A673 (cell line): ENCODE measurements at regions not wholly inside any gene's neighbourhood (a gene's known extent, or its start where the extent isn't known, plus 50 kb on each side); places are given as distances from the start of the nearest gene placed in this dataset.

Source experiments
- BruUV-seq: library from RNA; stranded (reverse); fragments of 400-500 nt; replicated peaks from 2 replicates; lab custom pipeline; 2021; lab: Mats Ljungman, UMichigan
- CTCF ChIA-PET: fragments of 300-600 bp; sonication (Branson Sonifier 250); formaldehyde crosslinking; loops from one replicate; lab custom pipeline; 2022; ENCODE audit warnings: antibody characterized with exemption; lab: Charles Lee
- POLR2A ChIA-PET: fragments of 300-600 bp; sonication (Branson Sonifier 250); formaldehyde crosslinking; loops from one replicate; lab custom pipeline; 2022; ENCODE audit warnings: antibody characterized with exemption; ENCODE audit not compliant: low non-redundant PET; lab: Charles Lee
- DNase-seq: peaks from one replicate; pipeline ENCODE4 v3.0.0-alpha.2; 2015; ENCODE audit warnings: low spot score
- H3K27ac ChIP-seq: fragments of 200-600 bp; sonication (generic); 2 replicates; pipeline ENCODE4 v1.5.1; 2016; ENCODE audit warnings: mixed run types, low read depth, mild to moderate bottlenecking, mixed read lengths, antibody characterized with exemption, low read length; ENCODE audit not compliant: poor library complexity, severe bottlenecking
- H3K27me3 ChIP-seq: fragments of 200-600 bp; sonication (generic); replicated peaks from 2 replicates; pipeline ENCODE4 v1.6.1; 2017; ENCODE audit warnings: mixed run types, low read depth, mild to moderate bottlenecking, mixed read lengths, antibody characterized with exemption, low read length; ENCODE audit not compliant: insufficient read depth, poor library complexity
- H3K36me3 ChIP-seq: fragments of 200-600 bp; sonication (generic); 2 replicates; pipeline ENCODE4 v1.6.1; 2016; ENCODE audit warnings: mixed run types, mild to moderate bottlenecking, mixed read lengths, antibody characterized with exemption, low read length; ENCODE audit not compliant: insufficient read depth, poor library complexity, severe bottlenecking
- H3K4me1 ChIP-seq: fragments of 200-600 bp; sonication (generic); 2 replicates; pipeline ENCODE4 v1.6.1; 2017; ENCODE audit warnings: mixed run types, mild to moderate bottlenecking, mixed read lengths, antibody characterized with exemption, low read length; ENCODE audit not compliant: insufficient read depth, poor library complexity, severe bottlenecking
- H3K4me3 ChIP-seq: fragments of 200-600 bp; sonication (generic); 2 replicates; pipeline ENCODE4 v1.5.1; 2016; ENCODE audit warnings: low read depth, mixed run types, mild to moderate bottlenecking, mixed read lengths, low read length; ENCODE audit not compliant: poor library complexity, severe bottlenecking
- H3K9me3 ChIP-seq: fragments of 200-600 bp; sonication (generic); 2 replicates; pipeline ENCODE4 v1.6.1; 2016; ENCODE audit warnings: mixed run types, low read depth, mild to moderate bottlenecking, mixed read lengths, antibody characterized with exemption, low read length; ENCODE audit not compliant: poor library complexity, severe bottlenecking
- EZH2 ChIP-seq: fragments of 200-600 bp; sonication (generic); IDR thresholded peaks from 2 replicates; pipeline ENCODE4 v1.6.1; 2017; ENCODE audit warnings: borderline replicate concordance, low read depth, mild to moderate bottlenecking, mixed read lengths, antibody characterized with exemption, low read length; ENCODE audit not compliant: poor library complexity, severe bottlenecking
- intact Hi-C: fragments of 100-400 bp; cut with micrococcal nuclease; formaldehyde crosslinking; loops from one replicate; pipeline ENCODE4 v1.10.0; 2022; ENCODE audit not compliant: unreplicated experiment
- TF ChIP-seq, protein P1 (sequence below): fragments of 300-800, 200-600 bp; sonication (generic); conservative IDR thresholded peaks from 2 replicates; pipeline ENCODE4 v1.5.1; 2017; ENCODE audit warnings: low read depth, mild to moderate bottlenecking, antibody characterized with exemption, low read length, moderate library complexity, mixed read lengths

DNA sequence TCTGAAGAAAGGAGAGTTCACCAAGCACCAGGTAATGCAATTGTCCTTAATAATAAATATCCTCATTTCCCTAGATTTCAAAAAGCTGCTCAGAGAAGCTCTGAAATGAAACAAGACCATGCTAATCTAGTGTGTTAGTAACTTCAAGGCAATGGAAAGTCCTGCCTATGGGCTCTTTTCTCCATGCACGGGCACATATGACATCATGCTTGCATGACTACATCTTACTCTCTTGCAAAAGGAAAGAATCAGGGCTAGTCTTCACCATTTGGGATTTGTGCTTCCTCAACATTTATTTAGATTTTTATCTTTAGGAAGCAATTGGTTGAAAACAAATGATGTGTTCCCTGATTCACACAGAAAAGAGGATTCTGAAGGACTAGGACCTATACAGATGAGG, 204.0 kb upstream of the POU3F3 start:
- no peaks in the 10 kb centered on the region for H3K36me3 ChIP-seq
- H3K4me1 ChIP-seq: no peaks in the 10 kb centered on the region
- BruUV-seq: no TSS peak
- ChIA-PET CTCF (no interaction called here), POLR2A (no interaction called here)
- no peak for DNase-seq
- no peak overlapping the region for H3K4me3 ChIP-seq
- H3K27me3 ChIP-seq: no peaks in the 10 kb centered on the region
- no peak overlapping the region for H3K27ac ChIP-seq
- intact Hi-C loops: no loop called here
- no peaks in the 10 kb centered on the region for H3K9me3 ChIP-seq
- TF ChIP-seq EZH2: no peak
- TF ChIP-seq, protein P1, sequence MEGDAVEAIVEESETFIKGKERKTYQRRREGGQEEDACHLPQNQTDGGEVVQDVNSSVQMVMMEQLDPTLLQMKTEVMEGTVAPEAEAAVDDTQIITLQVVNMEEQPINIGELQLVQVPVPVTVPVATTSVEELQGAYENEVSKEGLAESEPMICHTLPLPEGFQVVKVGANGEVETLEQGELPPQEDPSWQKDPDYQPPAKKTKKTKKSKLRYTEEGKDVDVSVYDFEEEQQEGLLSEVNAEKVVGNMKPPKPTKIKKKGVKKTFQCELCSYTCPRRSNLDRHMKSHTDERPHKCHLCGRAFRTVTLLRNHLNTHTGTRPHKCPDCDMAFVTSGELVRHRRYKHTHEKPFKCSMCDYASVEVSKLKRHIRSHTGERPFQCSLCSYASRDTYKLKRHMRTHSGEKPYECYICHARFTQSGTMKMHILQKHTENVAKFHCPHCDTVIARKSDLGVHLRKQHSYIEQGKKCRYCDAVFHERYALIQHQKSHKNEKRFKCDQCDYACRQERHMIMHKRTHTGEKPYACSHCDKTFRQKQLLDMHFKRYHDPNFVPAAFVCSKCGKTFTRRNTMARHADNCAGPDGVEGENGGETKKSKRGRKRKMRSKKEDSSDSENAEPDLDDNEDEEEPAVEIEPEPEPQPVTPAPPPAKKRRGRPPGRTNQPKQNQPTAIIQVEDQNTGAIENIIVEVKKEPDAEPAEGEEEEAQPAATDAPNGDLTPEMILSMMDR: no peak

DNA sequence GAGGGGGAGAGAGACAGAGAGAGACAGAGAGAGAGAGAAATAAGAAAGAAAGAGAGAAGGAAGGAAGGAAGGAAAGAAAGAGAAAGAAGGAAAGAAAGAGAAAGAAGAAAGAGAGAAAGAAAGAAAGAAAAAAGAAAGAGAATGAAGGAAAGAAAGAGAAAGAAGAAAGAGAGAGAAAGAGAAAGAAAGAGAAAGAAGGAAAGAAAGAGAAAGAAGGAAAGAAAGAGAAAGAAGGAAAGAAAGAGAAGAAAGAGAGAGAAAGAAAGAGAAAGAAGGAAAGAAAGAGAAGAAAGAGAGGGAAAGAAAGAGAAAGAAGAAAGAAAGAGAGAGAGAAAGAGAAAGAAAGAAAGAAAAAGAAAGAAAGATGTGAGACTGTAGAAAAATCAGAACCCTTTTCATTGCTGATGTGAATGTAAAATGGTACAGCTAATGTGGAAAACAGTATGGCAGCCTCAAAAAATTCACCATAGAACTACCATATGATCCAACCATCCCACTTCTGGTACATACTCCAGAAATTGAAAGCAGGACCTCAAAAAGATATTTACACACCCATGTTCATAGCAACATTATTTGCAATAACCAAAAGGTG, 203.4 kb upstream of the POU3F3 start:
- BruUV-seq: no TSS peak
- no peak overlapping the region for H3K4me3 ChIP-seq
- ChIA-PET POLR2A (no interaction called here), CTCF (no interaction called here)
- H3K9me3 ChIP-seq: no peaks in the 10 kb centered on the region
- intact Hi-C loops: no loop called here
- TF ChIP-seq, protein P1: no peak
- TF ChIP-seq EZH2: no peak
- H3K4me1 ChIP-seq: no peaks in the 10 kb centered on the region
- H3K36me3 ChIP-seq: no peaks in the 10 kb centered on the region
- no peak overlapping the region for H3K27ac ChIP-seq
- no peak for DNase-seq
- no peaks in the 10 kb centered on the region for H3K27me3 ChIP-seq

DNA sequence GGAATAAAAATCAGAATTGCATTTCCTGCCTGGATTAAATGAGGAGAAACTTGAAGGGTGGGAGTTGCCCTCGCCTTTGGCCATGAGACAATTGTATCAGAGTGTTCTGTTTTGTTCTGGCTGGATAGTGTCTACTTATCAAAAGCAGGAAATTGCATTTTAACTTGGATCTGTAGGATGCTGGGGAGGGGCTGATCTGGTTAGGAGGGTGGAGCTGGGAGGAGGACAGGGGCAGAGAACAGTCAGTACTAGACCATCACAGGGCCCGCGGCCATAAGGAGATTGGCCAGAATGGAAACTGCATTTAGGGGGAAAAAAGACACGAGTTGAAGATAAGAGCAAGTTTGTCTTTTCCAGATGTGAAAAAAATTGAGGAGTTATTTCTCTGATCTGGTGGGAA, 199.1 kb upstream of the POU3F3 start:
- intact Hi-C loops: no loop called here
- H3K9me3 ChIP-seq: no peaks in the 10 kb centered on the region
- DNase-seq: no peak
- H3K27me3 ChIP-seq: peaks cover 4% of the 10 kb centered on the region
- no peak overlapping the region for H3K27ac ChIP-seq
- TF ChIP-seq, protein P1: no peak
- no peak for TF ChIP-seq EZH2
- H3K4me1 ChIP-seq: no peaks in the 10 kb centered on the region
- H3K4me3 ChIP-seq: no peak overlapping the region
- BruUV-seq: no TSS peak
- CTCF ChIA-PET: no interaction called here
- H3K36me3 ChIP-seq: no peaks in the 10 kb centered on the region
- POLR2A ChIA-PET: no interaction called here
